WTC11 (cell line): ENCODE measurements at regions not wholly inside any gene's neighbourhood (a gene's known extent, or its start where the extent isn't known, plus 50 kb on each side); places are given as distances from the start of the nearest gene placed in this dataset.

Source experiments
- CREM ChIP-seq: sonication (generic); formaldehyde crosslinking; IDR thresholded peaks from 2 replicates; pipeline ENCODE4 v1.8.1; 2022; ENCODE audit warnings: mild to moderate bottlenecking, missing genetic modification reagents, moderate library complexity
- FOXJ3 ChIP-seq: sonication (generic); formaldehyde crosslinking; IDR thresholded peaks from 2 replicates; pipeline ENCODE4 v1.9.0; 2021; ENCODE audit warnings: missing genetic modification reagents, mild to moderate bottlenecking, borderline replicate concordance
- GABPB1 ChIP-seq: sonication (generic); formaldehyde crosslinking; IDR thresholded peaks from 2 replicates; pipeline ENCODE4 v1.8.1; 2023; ENCODE audit warnings: mild to moderate bottlenecking, missing genetic modification reagents
- NFE2L1 ChIP-seq: sonication (generic); formaldehyde crosslinking; IDR thresholded peaks from 2 replicates; pipeline ENCODE4 v1.8.1; 2023; ENCODE audit warnings: missing genetic modification reagents
- TEAD4 ChIP-seq: sonication (generic); formaldehyde crosslinking; IDR thresholded peaks from 2 replicates; pipeline ENCODE4 v1.8.0; 2022; ENCODE audit warnings: mild to moderate bottlenecking, missing genetic modification reagents
- TP53 ChIP-seq: sonication (generic); formaldehyde crosslinking; IDR thresholded peaks from 2 replicates; pipeline ENCODE4 v1.8.1; 2023; ENCODE audit warnings: mild to moderate bottlenecking, missing genetic modification reagents
- ZNF138 ChIP-seq: sonication (generic); formaldehyde crosslinking; conservative IDR thresholded peaks from 2 replicates; pipeline ENCODE4 v1.8.1; 2022; ENCODE audit warnings: mild to moderate bottlenecking, moderate library complexity, missing genetic modification reagents
- ZNF671 ChIP-seq: fragments of 250-450 bp; sonication (Bioruptor Pico); IDR thresholded peaks from 2 replicates; pipeline ENCODE4 v1.8.0; 2021; ENCODE audit warnings: mild to moderate bottlenecking
- TF ChIP-seq, protein P1 (sequence below): fragments of 200-600 bp; IDR thresholded peaks from 2 replicates; pipeline ENCODE4 v1.8.0; 2022; ENCODE audit warnings: antibody characterized with exemption
- TF ChIP-seq, protein P2 (sequence below): sonication (generic); formaldehyde crosslinking; IDR thresholded peaks from 2 replicates; pipeline ENCODE4 v1.8.0; 2023; ENCODE audit warnings: missing genetic modification reagents, mild to moderate bottlenecking, borderline replicate concordance
- TF ChIP-seq, protein P3 (sequence below): sonication (generic); formaldehyde crosslinking; IDR thresholded peaks from 2 replicates; pipeline ENCODE4 v1.8.1; 2022; ENCODE audit warnings: low read depth, missing genetic modification reagents, borderline replicate concordance
- TF ChIP-seq, protein P4 (sequence below): sonication (generic); formaldehyde crosslinking; IDR thresholded peaks from 2 replicates; pipeline ENCODE4 v1.8.0; 2022; ENCODE audit warnings: mild to moderate bottlenecking, missing genetic modification reagents
- TF ChIP-seq, protein P5 (sequence below): sonication (generic); formaldehyde crosslinking; conservative IDR thresholded peaks from 2 replicates; pipeline ENCODE4 v1.8.1; 2022; ENCODE audit warnings: mild to moderate bottlenecking, missing genetic modification reagents

DNA sequence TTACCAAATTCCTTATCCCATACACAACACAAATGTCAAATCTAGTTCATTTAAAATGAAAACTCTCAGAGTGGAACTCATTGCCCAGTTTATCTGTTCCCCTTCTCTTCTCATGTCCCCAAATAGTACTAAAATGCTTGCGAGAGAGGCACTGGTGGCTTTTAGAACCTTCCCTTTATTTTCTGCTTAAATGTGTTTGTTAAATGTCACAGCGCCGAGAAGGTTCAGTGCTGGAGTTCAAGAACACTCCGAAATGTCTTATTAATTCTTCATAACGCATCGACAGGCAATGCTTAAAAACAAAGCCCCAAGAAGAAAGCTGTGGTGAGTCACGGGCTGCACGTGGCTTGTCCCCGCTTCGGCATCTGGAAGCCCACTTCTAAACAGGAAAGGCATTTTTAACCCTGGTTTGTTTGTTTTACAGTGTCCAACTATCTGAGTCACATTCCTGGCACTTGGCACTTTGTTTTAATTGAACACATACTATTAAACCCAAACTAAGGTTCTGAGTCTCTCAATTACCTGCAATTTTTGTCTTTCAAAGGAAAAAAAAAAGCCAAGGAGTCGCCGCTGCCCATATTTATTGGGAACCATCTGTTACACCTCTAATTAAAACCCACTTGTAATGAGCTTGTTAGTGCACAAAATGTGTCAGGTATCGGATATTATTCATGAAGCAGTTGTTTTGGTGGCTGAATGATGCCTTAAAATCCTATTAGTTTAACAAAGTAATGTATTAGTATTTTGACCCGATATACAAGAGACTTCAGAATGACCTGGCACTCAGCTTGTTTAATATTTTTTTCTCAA is 49.9 kb upstream of the MGMT start:
- TF ChIP-seq TEAD4 (CRISPR knock-in tag) (no peak), ZNF671 (CRISPR knock-in tag) (no peak), CREM (CRISPR knock-in tag) (no peak), FOXJ3 (CRISPR knock-in tag) (no peak), NFE2L1 (CRISPR knock-in tag) (no peak), GABPB1 (CRISPR knock-in tag) (no peak), TP53 (CRISPR knock-in tag) (no peak), ZNF138 (CRISPR knock-in tag) (no peak)
- TF ChIP-seq, protein P1, sequence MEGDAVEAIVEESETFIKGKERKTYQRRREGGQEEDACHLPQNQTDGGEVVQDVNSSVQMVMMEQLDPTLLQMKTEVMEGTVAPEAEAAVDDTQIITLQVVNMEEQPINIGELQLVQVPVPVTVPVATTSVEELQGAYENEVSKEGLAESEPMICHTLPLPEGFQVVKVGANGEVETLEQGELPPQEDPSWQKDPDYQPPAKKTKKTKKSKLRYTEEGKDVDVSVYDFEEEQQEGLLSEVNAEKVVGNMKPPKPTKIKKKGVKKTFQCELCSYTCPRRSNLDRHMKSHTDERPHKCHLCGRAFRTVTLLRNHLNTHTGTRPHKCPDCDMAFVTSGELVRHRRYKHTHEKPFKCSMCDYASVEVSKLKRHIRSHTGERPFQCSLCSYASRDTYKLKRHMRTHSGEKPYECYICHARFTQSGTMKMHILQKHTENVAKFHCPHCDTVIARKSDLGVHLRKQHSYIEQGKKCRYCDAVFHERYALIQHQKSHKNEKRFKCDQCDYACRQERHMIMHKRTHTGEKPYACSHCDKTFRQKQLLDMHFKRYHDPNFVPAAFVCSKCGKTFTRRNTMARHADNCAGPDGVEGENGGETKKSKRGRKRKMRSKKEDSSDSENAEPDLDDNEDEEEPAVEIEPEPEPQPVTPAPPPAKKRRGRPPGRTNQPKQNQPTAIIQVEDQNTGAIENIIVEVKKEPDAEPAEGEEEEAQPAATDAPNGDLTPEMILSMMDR: no peak
- TF ChIP-seq, protein P2, sequence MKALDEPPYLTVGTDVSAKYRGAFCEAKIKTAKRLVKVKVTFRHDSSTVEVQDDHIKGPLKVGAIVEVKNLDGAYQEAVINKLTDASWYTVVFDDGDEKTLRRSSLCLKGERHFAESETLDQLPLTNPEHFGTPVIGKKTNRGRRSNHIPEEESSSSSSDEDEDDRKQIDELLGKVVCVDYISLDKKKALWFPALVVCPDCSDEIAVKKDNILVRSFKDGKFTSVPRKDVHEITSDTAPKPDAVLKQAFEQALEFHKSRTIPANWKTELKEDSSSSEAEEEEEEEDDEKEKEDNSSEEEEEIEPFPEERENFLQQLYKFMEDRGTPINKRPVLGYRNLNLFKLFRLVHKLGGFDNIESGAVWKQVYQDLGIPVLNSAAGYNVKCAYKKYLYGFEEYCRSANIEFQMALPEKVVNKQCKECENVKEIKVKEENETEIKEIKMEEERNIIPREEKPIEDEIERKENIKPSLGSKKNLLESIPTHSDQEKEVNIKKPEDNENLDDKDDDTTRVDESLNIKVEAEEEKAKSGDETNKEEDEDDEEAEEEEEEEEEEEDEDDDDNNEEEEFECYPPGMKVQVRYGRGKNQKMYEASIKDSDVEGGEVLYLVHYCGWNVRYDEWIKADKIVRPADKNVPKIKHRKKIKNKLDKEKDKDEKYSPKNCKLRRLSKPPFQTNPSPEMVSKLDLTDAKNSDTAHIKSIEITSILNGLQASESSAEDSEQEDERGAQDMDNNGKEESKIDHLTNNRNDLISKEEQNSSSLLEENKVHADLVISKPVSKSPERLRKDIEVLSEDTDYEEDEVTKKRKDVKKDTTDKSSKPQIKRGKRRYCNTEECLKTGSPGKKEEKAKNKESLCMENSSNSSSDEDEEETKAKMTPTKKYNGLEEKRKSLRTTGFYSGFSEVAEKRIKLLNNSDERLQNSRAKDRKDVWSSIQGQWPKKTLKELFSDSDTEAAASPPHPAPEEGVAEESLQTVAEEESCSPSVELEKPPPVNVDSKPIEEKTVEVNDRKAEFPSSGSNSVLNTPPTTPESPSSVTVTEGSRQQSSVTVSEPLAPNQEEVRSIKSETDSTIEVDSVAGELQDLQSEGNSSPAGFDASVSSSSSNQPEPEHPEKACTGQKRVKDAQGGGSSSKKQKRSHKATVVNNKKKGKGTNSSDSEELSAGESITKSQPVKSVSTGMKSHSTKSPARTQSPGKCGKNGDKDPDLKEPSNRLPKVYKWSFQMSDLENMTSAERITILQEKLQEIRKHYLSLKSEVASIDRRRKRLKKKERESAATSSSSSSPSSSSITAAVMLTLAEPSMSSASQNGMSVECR: no peak
- TF ChIP-seq, protein P3, sequence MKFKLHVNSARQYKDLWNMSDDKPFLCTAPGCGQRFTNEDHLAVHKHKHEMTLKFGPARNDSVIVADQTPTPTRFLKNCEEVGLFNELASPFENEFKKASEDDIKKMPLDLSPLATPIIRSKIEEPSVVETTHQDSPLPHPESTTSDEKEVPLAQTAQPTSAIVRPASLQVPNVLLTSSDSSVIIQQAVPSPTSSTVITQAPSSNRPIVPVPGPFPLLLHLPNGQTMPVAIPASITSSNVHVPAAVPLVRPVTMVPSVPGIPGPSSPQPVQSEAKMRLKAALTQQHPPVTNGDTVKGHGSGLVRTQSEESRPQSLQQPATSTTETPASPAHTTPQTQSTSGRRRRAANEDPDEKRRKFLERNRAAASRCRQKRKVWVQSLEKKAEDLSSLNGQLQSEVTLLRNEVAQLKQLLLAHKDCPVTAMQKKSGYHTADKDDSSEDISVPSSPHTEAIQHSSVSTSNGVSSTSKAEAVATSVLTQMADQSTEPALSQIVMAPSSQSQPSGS (CRISPR knock-in tag): no peak
- TF ChIP-seq, protein P4, sequence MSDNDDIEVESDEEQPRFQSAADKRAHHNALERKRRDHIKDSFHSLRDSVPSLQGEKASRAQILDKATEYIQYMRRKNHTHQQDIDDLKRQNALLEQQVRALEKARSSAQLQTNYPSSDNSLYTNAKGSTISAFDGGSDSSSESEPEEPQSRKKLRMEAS (CRISPR knock-in tag): no peak
- TF ChIP-seq, protein P5, sequence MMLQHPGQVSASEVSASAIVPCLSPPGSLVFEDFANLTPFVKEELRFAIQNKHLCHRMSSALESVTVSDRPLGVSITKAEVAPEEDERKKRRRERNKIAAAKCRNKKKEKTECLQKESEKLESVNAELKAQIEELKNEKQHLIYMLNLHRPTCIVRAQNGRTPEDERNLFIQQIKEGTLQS (CRISPR knock-in tag): no peak
